NB4 (cell line): ENCODE measurements at regions not wholly inside any gene's neighbourhood (a gene's known extent, or its start where the extent isn't known, plus 50 kb on each side); places are given as distances from the start of the nearest gene placed in this dataset.

Source experiments
- CTCF ChIP-seq: IDR thresholded peaks from one replicate; pipeline ENCODE4 v1.5.1; 2012; ENCODE audit warnings: low read depth, low read length
- MAX ChIP-seq: IDR thresholded peaks from 2 replicates; pipeline ENCODE4 v1.6.1; 2011; ENCODE audit warnings: low read depth, low read length
- POLR2A ChIP-seq: IDR thresholded peaks from 2 replicates; pipeline ENCODE4 v1.6.1; 2011; ENCODE audit warnings: mild to moderate bottlenecking; ENCODE audit not compliant: insufficient read length; ENCODE audit errors: extremely low read depth

- TF ChIP-seq CTCF (no peak), POLR2A (no peak), MAX (no peak)
Observed at GRCh38 chr12:13374793-13375192, 178.3 kb downstream of the EMP1 start.
